SK-N-SH (cell line): ENCODE measurements at regions not wholly inside any gene's neighbourhood (a gene's known extent, or its start where the extent isn't known, plus 50 kb on each side); places are given as distances from the start of the nearest gene placed in this dataset.

ENCODE experiments used
- CTCF ChIA-PET: fragments of 300-600, 350-600 bp; formaldehyde crosslinking; extraction: SDS; loops from one replicate; lab custom pipeline; 2021; lab: Yijun Ruan, JAX
- POLR2A ChIA-PET: fragments of 350-600 bp; sonication (Branson Sonifier 250); formaldehyde crosslinking; extraction: SDS; loops from one replicate; lab custom pipeline; 2020; ENCODE audit warnings: antibody characterized with exemption, inconsistent platforms; lab: Yijun Ruan, JAX
- DNase-seq: peaks from one replicate; pipeline ENCODE4 v3.0.0; 2012
- H2AFZ ChIP-seq: fragments of 200-600 bp; sonication (generic); 2 replicates; pipeline ENCODE4 v1.8.1; 2016; ENCODE audit warnings: antibody characterized with exemption, mild to moderate bottlenecking, low read depth
- H3F3A ChIP-seq: fragments of 200-600 bp; sonication (generic); replicated peaks from 2 replicates; pipeline ENCODE3; 2016; ENCODE audit warnings: antibody characterized with exemption, mild to moderate bottlenecking; ENCODE audit not compliant: insufficient read depth
- H3K27ac ChIP-seq, 2 experiments: fragments of 200-500 bp in 1 of 2; fragments of 200-600 bp in 1 of 2; sonication (Bioruptor generic) in 1 of 2; sonication (generic), shearing (Covaris generic) in 1 of 2; 2 replicates each; pipeline versions ENCODE4 v1.5.1 to v1.6.1; 2014 to 2016; ENCODE audit warnings: low read depth in 2 of 2, inconsistent platforms in 1 of 2, low read length in 1 of 2, mild to moderate bottlenecking in 1 of 2, mixed read lengths in 1 of 2
- H3K27me3 ChIP-seq: fragments of 200-600 bp; sonication (generic), shearing (Covaris generic); 2 replicates; pipeline ENCODE4 v1.6.1; 2016; ENCODE audit warnings: mixed run types; ENCODE audit not compliant: insufficient read depth
- H3K36me3 ChIP-seq, 2 experiments: fragments of 200-500 bp in 1 of 2; fragments of 200-600 bp in 1 of 2; sonication (Bioruptor generic) in 1 of 2; sonication (generic) in 1 of 2; replicated peaks in 1 of 2; 2 replicates each; pipeline versions ENCODE3 to v1.5.1; 2014 to 2016; ENCODE audit warnings: low read length in 1 of 2, mild to moderate bottlenecking in 1 of 2; ENCODE audit not compliant: insufficient read depth in 2 of 2, control insufficient read depth in 1 of 2
- H3K4me1 ChIP-seq, 2 experiments: fragments of 200-500 bp in 1 of 2; fragments of 200-600 bp in 1 of 2; sonication (Bioruptor generic) in 1 of 2; sonication (generic), shearing (Covaris generic) in 1 of 2; 2 replicates each; pipeline versions ENCODE4 v1.5.1 to v1.6.1; 2014 to 2016; ENCODE audit warnings: low read depth in 1 of 2, low read length in 1 of 2, mixed run types in 1 of 2; ENCODE audit not compliant: insufficient read depth in 2 of 2, control insufficient read depth in 1 of 2
- H3K4me2 ChIP-seq: fragments of 200-600 bp; sonication (generic), shearing (Covaris generic); 2 replicates; pipeline ENCODE4 v1.6.1; 2017; ENCODE audit warnings: mixed run types
- H3K4me3 ChIP-seq, 2 experiments: fragments of 200-500 bp in 1 of 2; fragments of 200-600 bp in 1 of 2; sonication (Bioruptor generic) in 1 of 2; sonication (generic), shearing (Covaris generic) in 1 of 2; 2 replicates each; pipeline versions ENCODE4 v1.5.1 to v1.8.1; 2014 to 2016; ENCODE audit warnings: low read depth in 2 of 2, inconsistent platforms in 1 of 2, low read length in 1 of 2, mild to moderate bottlenecking in 1 of 2, mixed read lengths in 1 of 2, moderate library complexity in 1 of 2
- H3K79me2 ChIP-seq: fragments of 200-600 bp; sonication (generic); 2 replicates; pipeline ENCODE4 v1.8.1; 2017; ENCODE audit warnings: mild to moderate bottlenecking; ENCODE audit not compliant: insufficient read depth
- H3K9ac ChIP-seq: fragments of 200-600 bp; sonication (generic); 2 replicates; pipeline ENCODE4 v1.6.1; 2017; ENCODE audit warnings: mixed run types
- H3K9me2 ChIP-seq: fragments of 200-600 bp; sonication (generic); 2 replicates; pipeline ENCODE4 v1.6.1; 2017; ENCODE audit warnings: mixed run types
- H3K9me3 ChIP-seq: fragments of 200-600 bp; sonication (generic); 2 replicates; pipeline ENCODE4 v1.6.1; 2017; ENCODE audit warnings: mixed run types, mild to moderate bottlenecking, moderate library complexity
- H4K20me1 ChIP-seq: fragments of 200-600 bp; sonication (generic); 2 replicates; pipeline ENCODE4 v1.6.1; 2017; ENCODE audit warnings: mild to moderate bottlenecking, mixed run types; ENCODE audit not compliant: insufficient read depth
- EP300 ChIP-seq, 2 experiments: IDR thresholded peaks; 2 replicates each; pipeline versions ENCODE4 v1.4.0 to v1.6.1; 2012; ENCODE audit warnings: borderline replicate concordance in 1 of 2, low read depth in 1 of 2, low read length in 1 of 2
- GATA2 ChIP-seq: sonication (generic); formaldehyde crosslinking; IDR thresholded peaks from 2 replicates; pipeline ENCODE4 v1.5.0; 2020; ENCODE audit warnings: mild to moderate bottlenecking, missing genetic modification reagents
- MEF2A ChIP-seq: IDR thresholded peaks from 2 replicates; pipeline ENCODE4 v1.4.0; 2012; ENCODE audit warnings: low read depth, borderline replicate concordance
- MXI1 ChIP-seq: IDR thresholded peaks from 2 replicates; pipeline ENCODE4 v1.6.1; 2012; ENCODE audit warnings: mild to moderate bottlenecking, low read depth, low read length, improper control_type of control experiment
- NFIC ChIP-seq: IDR thresholded peaks from 2 replicates; pipeline ENCODE4 v1.4.0; 2012; ENCODE audit warnings: borderline replicate concordance
- NRF1 ChIP-seq: IDR thresholded peaks from 2 replicates; pipeline ENCODE4 v1.6.1; 2012; ENCODE audit warnings: low read depth, mild to moderate bottlenecking, low read length
- REST ChIP-seq: IDR thresholded peaks from 2 replicates; pipeline ENCODE4 v1.6.1; 2012; ENCODE audit warnings: mild to moderate bottlenecking, low read depth, low read length, moderate library complexity
- RXRA ChIP-seq: IDR thresholded peaks from 2 replicates; pipeline ENCODE4 v1.4.0; 2012; ENCODE audit warnings: low read depth, mild to moderate bottlenecking, borderline replicate concordance
- TAF1 ChIP-seq: IDR thresholded peaks from 2 replicates; pipeline ENCODE4 v1.6.1; 2012; ENCODE audit warnings: low read depth, mild to moderate bottlenecking, low read length, moderate library complexity, borderline replicate concordance
- TEAD4 ChIP-seq: IDR thresholded peaks from 2 replicates; pipeline ENCODE4 v1.4.0; 2012; ENCODE audit warnings: mild to moderate bottlenecking, borderline replicate concordance; ENCODE audit not compliant: insufficient read depth
- WGBS: methylation state at CpG from one replicate; pipeline ENCODE4 v1.1.6; 2017; ENCODE audit warnings: low lambda C conversion rate; 5-methylcytosine and 5-hydroxymethylcytosine counted together
- TF ChIP-seq, protein P1 (sequence below): fragments of 150-350 bp; IDR thresholded peaks from 2 replicates; pipeline ENCODE4 v1.6.1; 2016; ENCODE audit warnings: mild to moderate bottlenecking, low read depth, low read length

GRCh38 chr18:77528872-77529271, 279.2 kb downstream of the GALR1 start:
- 0 out of 2 replicates have a peak, but pooled peaks cover 2% of the 10 kb centered on the region for H3K9me3 ChIP-seq
- H3K4me3 ChIP-seq = no peak overlapping the region
- H2AFZ ChIP-seq = no peak overlapping the region
- 11% methylated on average over 3 of the region's 3 CpGs for WGBS
- H3K27ac ChIP-seq = no peak overlapping the region
- TF ChIP-seq EP300 (IDR thresholded peaks at IDR 0.05; ENCODE audit: borderline replicate concordance in 1 of 2, low read depth in 1 of 2, low read length in 1 of 2) (no peak), NRF1 (no peak), GATA2 (CRISPR knock-in tag) (no peak), TAF1 (no peak), NFIC (no peak), REST (no peak), MXI1 (no peak), MEF2A (no peak)
- TF ChIP-seq, protein P1, sequence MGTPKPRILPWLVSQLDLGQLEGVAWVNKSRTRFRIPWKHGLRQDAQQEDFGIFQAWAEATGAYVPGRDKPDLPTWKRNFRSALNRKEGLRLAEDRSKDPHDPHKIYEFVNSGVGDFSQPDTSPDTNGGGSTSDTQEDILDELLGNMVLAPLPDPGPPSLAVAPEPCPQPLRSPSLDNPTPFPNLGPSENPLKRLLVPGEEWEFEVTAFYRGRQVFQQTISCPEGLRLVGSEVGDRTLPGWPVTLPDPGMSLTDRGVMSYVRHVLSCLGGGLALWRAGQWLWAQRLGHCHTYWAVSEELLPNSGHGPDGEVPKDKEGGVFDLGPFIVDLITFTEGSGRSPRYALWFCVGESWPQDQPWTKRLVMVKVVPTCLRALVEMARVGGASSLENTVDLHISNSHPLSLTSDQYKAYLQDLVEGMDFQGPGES = no peak
- ChIA-PET POLR2A (no interaction called here), CTCF (no interaction called here)
- H3K79me2 ChIP-seq = no peaks in the 10 kb centered on the region
- H3K4me2 ChIP-seq = no peak overlapping the region
- H3K9me2 ChIP-seq = no peaks in the 10 kb centered on the region
- no peaks in the 10 kb centered on the region for H3F3A ChIP-seq
- H3K4me1 ChIP-seq = no peaks in the 10 kb centered on the region
- H4K20me1 ChIP-seq = no peaks in the 10 kb centered on the region
- H3K27me3 ChIP-seq = no peaks in the 10 kb centered on the region
- H3K36me3 ChIP-seq = no peaks in the 10 kb centered on the region
- no peak for DNase-seq
- no peak overlapping the region for H3K9ac ChIP-seq

GRCh38 chr18:77529492-77530176, 280.0 kb downstream of the GALR1 start:
- ChIA-PET POLR2A (no interaction called here), CTCF (no interaction called here)
- H3K27ac ChIP-seq = no peak overlapping the region
- H3K4me3 ChIP-seq = no peak overlapping the region
- H2AFZ ChIP-seq = no peak overlapping the region
- no peak overlapping the region for H3K9ac ChIP-seq
- no peaks in the 10 kb centered on the region for H3K36me3 ChIP-seq
- no peaks in the 10 kb centered on the region for H3K9me2 ChIP-seq
- DNase-seq = no peak
- H3K4me2 ChIP-seq = no peak overlapping the region
- H3K9me3 ChIP-seq = no peaks in the 10 kb centered on the region
- no peaks in the 10 kb centered on the region for H4K20me1 ChIP-seq
- no peaks in the 10 kb centered on the region for H3K27me3 ChIP-seq
- no peaks in the 10 kb centered on the region for H3K79me2 ChIP-seq
- WGBS = 9% methylated on average over 7 of the region's 7 CpGs
- H3K4me1 ChIP-seq = no peaks in the 10 kb centered on the region
- no peaks in the 10 kb centered on the region for H3F3A ChIP-seq
- no peak for TF ChIP-seq RXRA
- no peak for TF ChIP-seq TEAD4
